ENCODE measurements at regions not wholly inside any gene's neighbourhood (a gene's known extent, or its start where the extent isn't known, plus 50 kb on each side); places are given as distances from the start of the nearest gene placed in this dataset.
A peak's percentile ranks its signal among the peaks of the same experiment; 100 is the strongest.

GRCh38 chr2:39492095-39492590 is 55.1 kb upstream of the MAP4K3 start:
- no peak overlapping the region for H2AFZ ChIP-seq (ENCODE audit: low read length)
- H3K9me3 ChIP-seq (ENCODE audit: low read depth, low read length): no peaks in the 10 kb centered on the region
- H3K27me3 ChIP-seq (ENCODE audit: insufficient read depth, low read length): no peaks in the 10 kb centered on the region
- no peaks in the 10 kb centered on the region for H3K79me2 ChIP-seq (ENCODE audit: insufficient read depth, low read length)
- DNase-seq (ENCODE audit: insufficient read length, low spot score, missing footprints): peak; percentile 89
- H3K36me3 ChIP-seq (ENCODE audit: insufficient read depth, low read length): no peaks in the 10 kb centered on the region
- H4K20me1 ChIP-seq (ENCODE audit: insufficient read depth, low read length): no peaks in the 10 kb centered on the region
- no peak for TF ChIP-seq CTCF (IDR thresholded peaks at IDR 0.05; ENCODE audit: extremely low read depth, low read depth, low read length)
- H3K4me1 ChIP-seq (ENCODE audit: insufficient read depth, low read length): peaks cover 53% of the 10 kb centered on the region
- H3K4me3 ChIP-seq (ENCODE audit: insufficient read depth, low read length): no peak overlapping the region
- H3K4me2 ChIP-seq (ENCODE audit: insufficient read depth, low read length): peak overlapping the region; percentile 33
- H3K27ac ChIP-seq (ENCODE audit: low read depth, low read length): peak overlapping the region; percentile 90

- no peak overlapping the region for H3K4me3 ChIP-seq (ENCODE audit: insufficient read depth, low read length)
- peak overlapping the region; percentile 29 for H3K4me2 ChIP-seq (ENCODE audit: insufficient read depth, low read length)
- no peaks in the 10 kb centered on the region for H3K36me3 ChIP-seq (ENCODE audit: insufficient read depth, low read length)
- no peaks in the 10 kb centered on the region for H4K20me1 ChIP-seq (ENCODE audit: insufficient read depth, low read length)
- H2AFZ ChIP-seq (ENCODE audit: low read length): no peak overlapping the region
- H3K27ac ChIP-seq (ENCODE audit: low read depth, low read length): peak overlapping the region; percentile 90
- peaks cover 54% of the 10 kb centered on the region for H3K4me1 ChIP-seq (ENCODE audit: insufficient read depth, low read length)
- no peak for TF ChIP-seq CTCF (IDR thresholded peaks at IDR 0.05; ENCODE audit: extremely low read depth, low read depth, low read length)
- no peak for DNase-seq (ENCODE audit: insufficient read length, low spot score, missing footprints)
- H3K27me3 ChIP-seq (ENCODE audit: insufficient read depth, low read length): no peaks in the 10 kb centered on the region
- H3K79me2 ChIP-seq (ENCODE audit: insufficient read depth, low read length): no peaks in the 10 kb centered on the region
- H3K9me3 ChIP-seq (ENCODE audit: low read depth, low read length): no peaks in the 10 kb centered on the region
Measured at GRCh38 chr2:39492716-39493115, 55.6 kb upstream of the MAP4K3 start.

- Histone ChIP-seq H3K36me3 (ENCODE audit: insufficient read depth, low read length) (no peaks in the 10 kb centered on the region), H3K4me1 (ENCODE audit: insufficient read depth, low read length) (peaks cover 52% of the 10 kb centered on the region)
Measured at GRCh38 chr2:39494784-39495251, 57.7 kb upstream of the MAP4K3 start.

More at GRCh38 chr2:39494784-39495251, 57.7 kb upstream of the MAP4K3 start:
- H3K27ac ChIP-seq (ENCODE audit: low read depth, low read length): peak overlapping the region; percentile 12
- no peak overlapping the region for H2AFZ ChIP-seq (ENCODE audit: low read length)
- no peaks in the 10 kb centered on the region for H4K20me1 ChIP-seq (ENCODE audit: insufficient read depth, low read length)
- no peaks in the 10 kb centered on the region for H3K79me2 ChIP-seq (ENCODE audit: insufficient read depth, low read length)
- H3K4me3 ChIP-seq (ENCODE audit: insufficient read depth, low read length): no peak overlapping the region
- DNase-seq (ENCODE audit: insufficient read length, low spot score, missing footprints): peak; percentile 85
- H3K27me3 ChIP-seq (ENCODE audit: insufficient read depth, low read length): no peaks in the 10 kb centered on the region
- no peaks in the 10 kb centered on the region for H3K9me3 ChIP-seq (ENCODE audit: low read depth, low read length)
- H3K4me2 ChIP-seq (ENCODE audit: insufficient read depth, low read length): peak overlapping the region; percentile 49
- TF ChIP-seq CTCF (IDR thresholded peaks at IDR 0.05; ENCODE audit: extremely low read depth, low read depth, low read length): no peak
